T1000 (cell line): ENCODE measurements at regions not wholly inside any gene's neighbourhood (a gene's known extent, or its start where the extent isn't known, plus 50 kb on each side); places are given as distances from the start of the nearest gene placed in this dataset.
A peak's percentile ranks its signal among the peaks of the same experiment; 100 is the strongest.
"Not testable (repeated sequence)": the region's sequence is repeated elsewhere in the genome, so short reads cannot be mapped to it uniquely, and the experiment has no call there.

Experiments used
- DNase-seq: peaks from one replicate; lab custom pipeline; 2025; ENCODE audit warnings: mixed read lengths; lab: John Stamatoyannopoulos, UW

- no peak for DNase-seq
These were observed 100.8 kb downstream of the ABCC12 start for GRCh38 chr16:48054881-48055601.

- peak; percentile 19 for DNase-seq
These were observed 102.4 kb downstream of the ABCC12 start for GRCh38 chr16:48053418-48053745.

GRCh38 chr16:48052731-48053417 lies 102.9 kb downstream of the ABCC12 start:
- no peak for DNase-seq

GRCh38 chr16:48050871-48051270 lies 104.9 kb downstream of the ABCC12 start:
- DNase-seq = no peak

GRCh38 chr16:48049847-48050246 lies 105.9 kb downstream of the ABCC12 start:
- DNase-seq = no peak

GRCh38 chr16:48047720-48048119 lies 108.1 kb downstream of the ABCC12 start:
- no peak for DNase-seq

GRCh38 chr16:48047241-48047640 lies 108.6 kb downstream of the ABCC12 start:
- no peak for DNase-seq

- no peak for DNase-seq
These were observed 111.7 kb downstream of the ABCC12 start for GRCh38 chr16:48044117-48044516.

GRCh38 chr16:48041981-48042421 lies 113.8 kb downstream of the ABCC12 start:
- DNase-seq = no peak

- no peak for DNase-seq
These were observed 120.7 kb downstream of the ABCC12 start for GRCh38 chr16:48035142-48035541.

- no peak for DNase-seq
These were observed 124.9 kb downstream of the ABCC12 start for GRCh38 chr16:48030926-48031325.

GRCh38 chr16:48029768-48030167 lies 126.0 kb downstream of the ABCC12 start:
- DNase-seq = no peak

GRCh38 chr16:48025359-48025758 lies 130.4 kb downstream of the ABCC12 start:
- no peak for DNase-seq

- DNase-seq = no peak
These were observed 131.8 kb downstream of the ABCC12 start for GRCh38 chr16:48024042-48024441.

GRCh38 chr16:48022496-48022895 lies 133.3 kb downstream of the ABCC12 start:
- no peak for DNase-seq

- not testable (repeated sequence) for DNase-seq
These were observed 135.2 kb downstream of the ABCC12 start for GRCh38 chr16:48020617-48021016.

GRCh38 chr16:48014349-48015135 lies 141.3 kb downstream of the ABCC12 start:
- no peak for DNase-seq

GRCh38 chr16:48013491-48013901 lies 142.3 kb downstream of the ABCC12 start:
- DNase-seq = peak; percentile 16

GRCh38 chr16:48011878-48012658 lies 143.7 kb downstream of the ABCC12 start:
- no peak for DNase-seq

- no peak for DNase-seq
These were observed 144.3 kb downstream of the ABCC12 start for GRCh38 chr16:48011466-48011865.

- DNase-seq = no peak
These were observed 147.7 kb downstream of the ABCC12 start for GRCh38 chr16:48008011-48008525.
